Iris pigment epithelial cell (primary cell): ENCODE measurements at regions not wholly inside any gene's neighbourhood (a gene's known extent, or its start where the extent isn't known, plus 50 kb on each side); places are given as distances from the start of the nearest gene placed in this dataset.
A peak's percentile ranks its signal among the peaks of the same experiment; 100 is the strongest.

Experiments
- DNase-seq: peaks from one replicate; pipeline ENCODE4 v3.0.0-alpha.2; 2011; ENCODE audit warnings: low read depth

DNA sequence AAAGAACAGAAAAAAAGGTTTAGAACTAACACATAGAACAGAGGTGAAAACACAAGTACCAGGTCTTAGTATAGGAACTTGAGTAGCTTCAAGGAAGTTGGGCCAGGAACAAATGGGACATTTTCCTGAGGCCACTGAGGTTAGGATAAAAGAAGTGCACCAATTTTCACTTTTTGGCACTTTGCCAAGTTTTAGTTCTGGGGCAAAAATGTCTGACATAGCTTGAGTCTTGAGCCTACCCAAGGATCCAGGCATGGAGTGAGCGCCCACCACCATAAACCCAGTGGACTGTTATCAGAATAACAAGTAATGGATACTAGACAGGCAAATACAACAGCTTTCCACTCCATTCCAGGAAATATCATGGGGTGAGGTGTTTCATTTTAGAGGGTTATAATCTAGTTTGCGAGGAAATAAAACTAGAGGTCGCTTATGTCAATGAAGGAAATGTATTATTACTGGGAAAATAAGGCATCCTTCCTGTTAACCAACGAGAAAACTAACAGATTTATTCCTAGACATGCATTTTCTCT, 199.7 kb upstream of the HMGA2 start:
- DNase-seq: no peak

DNA sequence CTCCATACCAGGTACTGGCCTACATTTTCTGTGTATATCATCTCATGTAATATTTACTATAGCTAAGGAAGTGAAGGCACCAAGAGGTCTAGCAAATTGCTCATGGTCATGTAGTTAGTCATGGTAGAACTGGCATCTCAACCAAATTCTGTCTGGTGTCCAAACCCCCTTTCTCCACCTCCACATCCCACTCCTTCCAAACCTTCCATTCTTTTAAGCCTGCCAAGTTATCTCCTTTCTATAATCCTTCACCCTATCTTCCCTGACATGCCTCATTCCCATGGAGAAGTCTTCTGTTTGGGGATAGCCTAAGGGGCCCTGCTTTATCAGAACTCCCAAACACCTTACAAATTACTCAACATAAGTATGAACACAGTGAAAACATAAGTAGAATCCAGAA, 196.2 kb upstream of the HMGA2 start:
- DNase-seq: no peak

DNA sequence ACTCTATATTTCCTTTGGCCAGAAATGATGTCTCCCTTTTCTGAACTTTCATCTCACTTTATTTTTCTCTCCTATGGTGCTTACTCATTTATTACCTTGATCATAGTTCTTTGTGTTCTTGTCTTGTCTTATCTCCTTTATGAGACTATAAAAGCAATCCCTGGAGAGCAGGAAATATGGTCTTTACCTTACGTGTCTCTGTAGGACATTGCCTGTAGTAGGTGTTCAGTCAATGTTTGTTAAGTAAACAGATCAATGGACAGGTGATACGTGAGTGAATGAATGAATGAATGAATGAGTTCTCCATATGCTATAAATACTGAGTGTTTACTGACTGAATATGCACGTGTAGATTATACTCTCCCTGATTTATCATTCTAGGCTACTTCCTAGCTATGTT, 193.7 kb upstream of the HMGA2 start:
- DNase-seq: no peak

DNA sequence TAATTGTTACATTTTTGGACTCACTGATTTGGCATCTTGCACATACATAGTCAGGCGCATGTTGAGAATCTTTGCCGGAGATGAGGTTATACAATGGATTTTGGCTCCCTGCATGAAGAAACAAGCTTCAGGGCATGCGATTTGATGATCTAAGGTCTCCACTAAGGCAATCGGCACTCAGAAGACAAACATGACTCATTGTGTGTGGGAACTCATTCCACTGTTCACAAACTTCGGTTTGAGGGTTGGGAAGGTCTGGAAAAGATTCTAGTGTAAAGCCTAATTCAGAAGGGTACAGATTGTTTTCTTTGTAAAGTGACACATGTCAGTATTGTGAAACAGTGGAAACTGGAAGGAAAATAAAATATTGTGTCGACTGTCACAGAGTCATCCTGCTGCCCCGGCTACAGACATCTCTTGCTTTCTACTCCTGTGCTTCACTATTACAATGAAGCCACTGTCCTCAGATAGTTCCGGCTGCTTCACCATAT, 192.6 kb upstream of the HMGA2 start:
- peak; percentile 100 for DNase-seq

DNA sequence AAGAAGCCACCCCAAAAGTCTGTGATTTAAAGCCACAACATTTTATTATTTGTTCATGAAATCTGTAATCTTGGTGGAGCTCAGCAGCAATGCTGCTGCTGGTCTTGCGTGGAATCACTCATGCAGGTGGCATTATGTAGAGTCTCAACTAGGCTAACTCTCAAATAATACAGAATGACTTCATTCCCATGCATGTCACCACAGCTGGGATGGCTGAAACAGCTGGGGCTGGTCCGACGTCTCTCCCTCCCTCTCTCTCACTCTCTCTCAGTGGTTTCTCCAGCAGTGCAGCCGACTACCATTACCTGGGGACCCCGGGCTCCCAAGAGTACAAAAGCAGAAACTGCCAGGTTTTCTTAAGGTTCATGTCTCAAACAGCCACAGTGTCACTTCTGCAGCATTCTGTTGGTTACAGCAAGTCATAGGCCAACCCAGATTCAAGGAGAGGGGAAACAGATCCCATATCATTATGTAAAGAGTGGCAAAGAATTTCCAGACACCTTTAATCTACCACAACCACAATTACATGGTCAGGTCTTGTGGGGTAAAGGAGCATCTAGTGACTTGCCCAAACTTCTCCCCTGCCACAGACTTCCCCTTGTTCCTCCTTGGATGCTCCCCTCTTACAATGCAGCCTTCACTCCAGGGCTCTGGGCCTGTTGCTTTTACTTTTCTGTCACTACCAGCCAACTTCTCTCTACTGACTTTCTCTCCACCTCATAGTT, 192.0 kb upstream of the HMGA2 start:
- peak; percentile 60 for DNase-seq

DNA sequence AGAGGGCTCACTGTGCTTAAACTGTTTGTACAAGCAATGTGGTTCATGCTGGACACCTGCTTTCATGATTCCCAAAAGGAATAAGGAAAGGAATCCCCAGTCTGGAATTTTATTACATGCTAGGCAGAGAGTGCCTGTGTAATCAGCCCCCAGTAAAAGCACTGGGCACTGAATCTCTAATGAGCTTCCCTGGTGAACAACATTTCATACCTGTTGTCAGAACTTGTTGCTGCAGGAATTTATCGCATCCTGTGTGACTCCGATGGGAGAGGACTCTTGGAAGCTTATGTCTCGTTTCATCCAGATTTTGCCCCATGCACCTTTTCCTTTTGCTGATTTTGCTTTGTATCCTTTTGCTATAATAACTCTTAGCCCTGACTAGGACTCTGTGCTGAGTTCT, 190.2 kb upstream of the HMGA2 start:
- no peak for DNase-seq

DNA sequence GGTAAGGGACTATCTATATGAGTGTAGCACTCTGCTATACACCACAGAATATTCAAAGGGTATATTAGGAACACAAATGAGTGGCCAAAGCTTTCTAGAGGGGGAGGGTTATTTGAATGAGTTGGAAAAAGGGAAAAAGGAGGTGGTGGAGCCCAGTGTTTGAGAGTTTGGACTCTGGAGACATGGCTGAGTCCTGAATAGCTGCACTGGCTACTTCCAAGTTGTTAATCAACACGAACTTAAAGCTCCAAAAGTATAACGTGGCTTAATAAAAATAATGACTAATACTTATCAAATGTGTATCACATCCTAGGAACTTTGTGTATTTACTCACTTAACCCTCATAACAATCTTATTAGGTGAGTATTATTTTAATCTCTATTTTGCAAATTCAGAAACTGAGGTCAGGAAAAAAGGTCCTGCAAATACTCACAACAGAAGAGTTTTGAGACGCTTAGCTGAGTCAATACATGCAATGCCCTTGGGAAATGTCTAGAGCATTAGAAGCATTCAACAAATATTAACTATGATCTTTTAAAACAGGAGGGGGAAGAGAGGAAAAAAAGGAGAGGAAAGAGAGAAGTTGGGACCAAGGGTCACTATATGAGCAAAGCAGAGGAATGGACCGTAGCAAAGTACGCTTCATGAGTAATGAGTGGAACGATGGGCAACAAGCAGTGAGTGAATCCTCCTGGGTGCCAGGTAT, 189.5 kb upstream of the HMGA2 start:
- peak; percentile 84 for DNase-seq

DNA sequence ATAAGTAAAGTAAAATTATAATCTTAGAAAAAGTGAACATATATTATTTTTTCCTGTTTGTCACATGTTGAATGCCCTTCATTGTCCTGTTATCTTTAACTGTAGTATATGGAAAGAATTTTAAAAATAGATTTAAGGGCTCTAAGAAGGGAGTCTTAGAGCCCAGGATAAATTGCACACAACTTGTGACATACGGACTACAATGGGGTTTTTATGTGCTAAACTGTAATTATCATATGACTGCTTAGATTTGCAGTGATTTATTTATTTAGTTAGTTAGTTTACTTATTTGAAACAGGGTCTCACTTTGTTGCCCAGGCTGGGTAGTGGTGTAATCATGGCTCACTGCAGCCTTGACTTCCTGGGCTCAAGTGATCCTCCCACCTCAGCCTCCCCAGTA, 187.8 kb upstream of the HMGA2 start:
- no peak for DNase-seq

DNA sequence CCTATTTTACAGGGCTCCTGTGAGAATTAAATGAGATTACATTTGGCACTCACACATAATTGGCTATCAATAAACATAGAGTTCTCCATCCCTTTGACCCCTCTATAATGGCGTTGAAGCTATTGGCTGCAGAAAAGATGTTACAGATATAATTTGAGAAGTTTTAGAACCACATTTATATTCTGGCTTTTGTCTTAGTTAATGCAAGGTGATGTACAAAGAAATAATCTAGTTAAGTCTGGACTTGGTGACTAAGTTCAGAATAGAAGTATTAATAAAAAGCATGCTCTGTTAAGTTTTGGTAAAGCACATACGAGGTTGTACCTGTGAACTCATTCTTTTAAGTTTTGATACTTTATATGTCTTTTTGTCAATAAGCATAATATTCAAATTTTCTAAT, 187.1 kb upstream of the HMGA2 start:
- DNase-seq: no peak

DNA sequence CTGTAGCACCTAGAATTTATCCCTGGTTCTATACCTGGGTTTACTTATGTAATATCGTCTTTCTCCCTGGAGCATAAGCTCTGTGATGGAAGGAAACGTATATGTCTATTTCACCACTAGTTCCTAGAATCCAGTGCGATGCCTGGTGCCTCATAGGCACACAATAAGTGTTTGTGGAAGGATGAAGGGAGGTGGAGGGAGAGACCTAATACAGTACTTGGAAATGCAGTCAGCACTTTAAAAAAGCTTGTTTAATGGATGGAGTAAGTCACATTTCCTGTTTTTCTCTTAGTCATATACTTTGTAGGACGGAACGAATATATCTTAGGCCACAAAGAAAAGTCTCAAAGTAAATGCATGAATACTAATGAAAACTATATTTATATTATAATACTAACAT, 186.5 kb upstream of the HMGA2 start:
- DNase-seq: peak; percentile 71

DNA sequence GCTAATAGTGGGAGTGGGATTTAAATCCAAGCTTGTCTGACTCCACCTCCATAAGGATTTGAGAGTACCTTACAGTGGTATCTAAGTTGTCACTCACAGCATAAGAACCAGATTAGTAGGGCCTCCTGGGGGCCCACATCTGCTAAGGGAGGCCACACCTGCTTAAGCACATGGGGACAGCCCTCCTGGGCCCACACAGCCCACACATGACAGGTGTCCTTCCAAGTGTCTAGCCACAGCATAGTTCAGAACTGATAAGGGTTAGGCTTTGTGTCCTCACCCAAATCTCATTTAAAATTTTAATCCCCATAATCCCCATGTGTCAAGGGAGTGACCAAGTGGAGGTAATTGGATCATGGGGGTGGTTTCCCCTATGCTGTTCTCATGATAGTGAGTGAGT, 186.0 kb upstream of the HMGA2 start:
- no peak for DNase-seq

DNA sequence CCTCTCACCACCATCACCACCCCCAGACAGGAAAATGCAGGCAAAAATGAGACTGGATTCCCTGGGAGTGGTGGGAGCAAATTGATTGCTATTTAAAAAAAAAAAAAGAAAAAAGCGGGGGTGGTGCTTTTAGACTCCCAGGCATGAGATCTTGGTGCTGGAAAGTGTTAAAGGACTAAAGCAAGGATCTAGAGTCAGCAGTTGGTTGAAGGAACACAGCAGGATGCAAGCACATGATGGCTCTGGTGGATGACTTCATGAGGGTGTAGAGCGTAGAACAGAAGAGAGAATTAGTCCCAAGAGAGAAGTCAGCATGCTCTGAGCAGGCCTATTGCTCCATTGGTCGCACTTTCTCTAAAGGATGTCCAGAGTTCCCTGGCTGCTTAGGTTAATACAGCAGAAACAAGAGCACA, 183.8 kb upstream of the HMGA2 start:
- no peak for DNase-seq

DNA sequence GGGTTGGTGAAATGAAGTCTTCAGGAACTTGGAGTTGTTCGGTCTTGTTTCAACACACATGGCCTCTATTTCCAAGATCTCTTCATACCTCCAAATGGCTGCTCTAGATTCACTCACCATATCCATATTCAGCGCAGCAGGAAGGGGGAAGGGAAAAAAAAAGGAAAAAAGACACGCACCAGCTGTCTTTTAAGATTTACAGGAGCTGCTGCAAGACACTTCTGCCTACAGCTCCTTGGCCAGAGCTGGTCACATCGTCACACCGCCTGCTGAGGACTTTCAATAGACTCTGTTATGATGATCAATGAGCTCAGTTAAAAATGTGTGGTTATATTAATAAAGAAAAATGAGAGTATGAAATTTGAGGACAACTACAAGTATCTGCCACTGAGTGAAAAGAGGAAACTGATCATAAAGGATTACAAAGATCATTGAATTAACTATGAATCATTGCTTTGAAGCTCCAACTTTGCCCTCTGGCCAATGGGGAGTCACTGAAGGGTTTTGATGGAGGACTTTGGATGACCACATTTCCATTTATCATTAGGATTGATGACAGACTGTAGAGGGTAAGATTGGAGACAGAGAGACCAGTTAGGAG, 182.1 kb upstream of the HMGA2 start:
- DNase-seq: no peak

DNA sequence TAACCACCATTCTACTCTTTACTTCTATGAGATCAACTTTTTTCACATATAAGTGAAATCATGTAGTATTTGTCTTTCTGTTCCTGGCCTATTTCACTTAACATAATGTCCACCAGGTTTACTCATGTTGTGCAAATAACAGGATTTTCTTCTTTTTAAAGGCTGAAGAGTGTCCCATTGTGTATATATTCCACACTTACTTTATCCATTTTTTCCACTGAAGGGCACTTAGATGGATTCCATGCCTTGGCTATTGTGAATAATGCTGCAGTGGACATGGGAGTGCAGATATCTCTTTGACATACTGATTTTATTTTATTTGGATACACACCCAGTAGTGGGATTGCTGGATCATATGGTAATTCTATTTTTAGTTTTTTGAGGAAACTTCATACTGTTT, 181.1 kb upstream of the HMGA2 start:
- DNase-seq: no peak

DNA sequence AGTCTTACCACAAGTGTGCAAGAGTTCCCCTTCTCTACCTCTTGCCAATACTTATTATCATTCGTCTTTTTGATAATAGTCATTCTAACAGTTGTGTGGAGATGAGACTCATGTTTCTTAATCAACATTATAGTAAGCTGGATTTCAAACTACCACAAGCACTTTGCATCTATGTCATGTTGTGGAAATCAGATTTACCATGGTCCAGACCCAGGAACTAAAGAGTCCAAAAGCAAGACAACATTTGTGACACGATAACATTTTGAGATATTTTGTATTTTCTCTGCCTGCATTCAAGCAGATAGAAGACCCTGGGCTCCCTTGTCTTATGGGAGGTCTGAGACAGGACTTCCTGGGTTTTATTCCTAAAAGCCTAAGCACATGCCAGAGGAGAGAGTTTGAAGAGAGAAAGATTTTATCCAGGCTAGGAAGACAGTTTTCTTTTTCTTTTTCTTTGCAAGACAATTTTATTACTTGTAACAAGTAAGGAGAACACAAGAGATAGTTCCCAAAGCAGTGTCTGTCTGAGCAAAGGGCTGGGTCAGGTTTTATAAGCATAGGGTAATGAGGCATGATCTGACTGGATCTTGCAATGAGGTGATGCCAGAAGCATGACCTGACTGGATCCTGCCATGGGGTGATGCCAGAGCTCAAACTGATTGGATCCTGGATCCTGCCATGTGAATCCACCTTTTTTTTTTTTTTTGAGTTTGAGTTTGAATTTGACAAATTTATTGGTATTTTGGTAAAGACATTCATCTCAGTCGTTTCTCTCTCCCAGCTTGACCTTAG, 180.5 kb upstream of the HMGA2 start:
- DNase-seq: peak; percentile 53

DNA sequence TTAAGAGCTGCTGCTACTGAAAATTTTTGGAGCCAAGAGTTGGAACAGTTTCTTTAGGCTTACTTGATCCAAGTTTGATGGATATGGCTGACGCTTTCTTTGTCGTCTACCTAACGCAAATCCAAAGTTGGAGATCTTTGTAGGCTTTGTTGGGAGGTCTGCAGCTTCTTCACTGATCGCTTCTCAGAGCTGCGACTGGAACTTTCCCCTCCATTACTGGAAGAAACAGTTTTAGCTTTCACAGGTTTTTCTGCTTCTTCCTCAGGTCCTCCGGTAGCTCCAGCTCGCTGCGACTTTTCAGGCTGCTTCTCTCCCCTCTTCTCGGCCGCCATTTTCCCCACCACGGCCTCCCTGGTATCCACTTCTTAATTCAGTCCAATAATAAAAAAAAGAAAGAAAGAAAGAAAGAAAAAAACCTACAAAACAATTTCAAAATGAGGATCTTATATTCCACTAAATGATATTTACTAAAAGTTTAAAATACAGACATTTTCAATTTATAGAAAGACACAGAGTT, 178.1 kb upstream of the HMGA2 start:
- DNase-seq: no peak

DNA sequence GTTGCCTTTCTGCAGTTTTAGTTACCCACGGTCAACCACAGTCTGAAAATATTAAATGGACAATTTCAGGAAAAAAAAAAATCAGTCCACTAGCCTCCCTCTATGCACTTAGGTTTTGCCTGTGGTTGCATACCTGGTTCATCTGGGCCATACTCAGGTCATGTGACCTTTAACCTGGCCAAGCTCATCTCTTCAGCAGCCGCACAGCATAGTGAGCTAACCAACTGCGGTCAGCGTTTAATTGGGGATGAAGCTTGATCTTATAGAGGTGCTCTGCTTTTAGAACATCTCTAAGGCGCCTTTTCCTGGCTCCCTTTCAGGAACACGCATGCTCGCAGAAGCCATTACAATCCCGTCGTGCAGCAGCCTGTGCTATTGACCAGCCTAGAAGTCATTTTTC, 177.2 kb upstream of the HMGA2 start:
- no peak for DNase-seq

DNA sequence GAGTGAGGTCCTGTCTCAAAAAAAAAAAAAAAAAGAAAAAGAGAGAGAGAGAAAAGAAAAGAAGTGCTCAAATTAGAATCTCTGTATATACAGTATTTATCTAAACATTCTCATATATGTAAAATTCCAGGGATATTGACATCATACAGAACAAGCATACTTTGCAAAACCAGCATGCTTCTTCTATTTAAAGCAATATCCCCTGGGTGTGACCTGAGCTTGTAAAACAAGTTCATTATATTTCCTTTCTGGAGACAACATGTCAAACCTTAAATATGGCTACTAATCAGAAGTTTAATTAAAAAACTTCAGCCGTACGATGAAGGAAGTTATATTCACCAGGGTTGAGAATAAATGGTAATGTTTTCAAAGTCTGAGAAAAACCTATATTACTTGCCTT, 175.8 kb upstream of the HMGA2 start:
- DNase-seq: peak; percentile 47

DNA sequence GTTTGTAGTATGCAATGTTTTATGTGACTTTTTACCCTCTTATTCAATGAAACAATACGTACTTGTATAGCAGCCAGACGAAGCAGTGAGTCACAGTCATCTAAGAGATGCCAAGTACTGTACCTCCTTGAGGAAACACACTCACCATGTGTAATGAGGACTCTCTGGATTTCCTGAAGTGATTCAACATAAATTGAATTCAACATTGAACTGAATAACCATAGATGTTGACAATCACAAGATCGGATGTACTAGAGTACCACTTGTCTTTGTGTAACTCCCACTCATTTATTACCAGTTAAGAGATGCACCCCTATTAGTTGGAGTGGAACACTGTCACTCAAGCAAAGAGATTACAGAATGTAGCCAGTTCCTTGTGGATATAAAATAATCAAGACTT, 175.2 kb upstream of the HMGA2 start:
- peak; percentile 100 for DNase-seq

DNA sequence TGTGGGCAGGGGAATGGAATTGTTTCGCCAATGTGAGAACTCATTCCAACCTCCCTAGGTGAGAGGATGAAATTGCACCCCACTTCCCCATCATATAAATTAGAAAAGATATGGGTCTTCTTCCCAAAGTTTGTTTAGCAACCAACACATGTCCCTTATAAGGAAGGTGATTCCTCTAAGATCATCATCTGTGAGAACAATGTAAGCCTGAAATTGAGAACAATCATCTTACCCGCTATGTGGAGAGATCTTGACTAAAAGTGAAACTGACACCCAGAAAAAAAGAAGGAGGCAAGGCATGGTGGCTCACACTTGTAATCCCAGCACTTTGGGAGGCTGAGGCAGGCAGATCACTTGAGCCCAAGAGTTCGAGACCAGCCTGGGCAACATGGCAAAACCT, 173.2 kb upstream of the HMGA2 start:
- DNase-seq: no peak

DNA sequence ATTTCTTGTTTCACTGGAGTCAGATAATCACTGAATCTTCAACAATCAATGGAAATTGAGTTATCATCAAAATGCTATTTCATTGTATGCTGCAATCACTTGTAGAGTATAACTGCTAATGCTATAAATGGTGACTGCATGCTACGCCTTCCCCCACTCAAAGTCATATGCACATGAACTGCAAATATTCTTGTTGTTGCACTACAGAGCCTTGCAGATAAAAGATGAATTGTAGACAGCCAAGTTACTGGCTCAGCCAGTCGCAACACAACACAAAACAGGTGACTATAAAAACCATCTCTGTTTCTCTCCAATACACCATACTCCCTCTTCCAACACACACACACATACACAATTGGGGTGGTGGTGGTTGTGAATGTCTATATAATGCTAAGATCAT, 171.0 kb upstream of the HMGA2 start:
- no peak for DNase-seq
